CD4-positive, alpha-beta T cell treated with Interferon gamma for 1 hour (primary cell): ENCODE measurements at regions not wholly inside any gene's neighbourhood (a gene's known extent, or its start where the extent isn't known, plus 50 kb on each side); places are given as distances from the start of the nearest gene placed in this dataset.

Experiments used
- DNase-seq: peaks from one replicate; pipeline ENCODE4 v3.0.0-alpha.2; 2020

GRCh38 chr13:109586509-109587346 is 199.7 kb downstream of the IRS2 start:
- no peak for DNase-seq

DNA sequence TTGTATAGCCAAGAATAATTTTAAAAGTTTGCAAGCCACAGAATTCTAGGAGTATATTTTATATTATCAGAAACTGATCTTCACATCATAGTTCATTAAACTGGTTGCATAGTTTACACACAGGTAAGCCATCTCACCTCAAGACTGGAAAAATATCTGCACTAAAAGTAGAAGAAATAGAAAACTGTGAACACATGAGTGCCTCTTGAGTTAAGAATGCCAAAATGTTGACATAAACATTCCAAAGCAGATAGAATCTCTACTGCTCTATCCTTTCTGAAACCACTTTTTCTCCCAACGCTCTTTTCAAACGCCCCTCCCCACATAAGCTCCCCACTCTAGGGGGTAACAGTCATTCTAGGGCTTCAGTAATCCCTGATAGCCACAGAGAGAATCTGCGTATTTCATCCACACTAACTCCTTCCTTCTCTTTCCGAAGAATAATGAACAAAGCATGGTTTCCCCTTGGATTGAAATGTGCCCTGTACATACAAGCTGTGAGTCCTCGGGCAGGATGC is 201.5 kb downstream of the IRS2 start:
- no peak for DNase-seq

GRCh38 chr13:109577191-109577700 is 209.1 kb downstream of the IRS2 start:
- DNase-seq = no peak

- no peak for DNase-seq
Measured at GRCh38 chr13:109576331-109576813, 210.0 kb downstream of the IRS2 start.

- DNase-seq = no peak
Measured at GRCh38 chr13:109575821-109576220, 210.6 kb downstream of the IRS2 start.

DNA sequence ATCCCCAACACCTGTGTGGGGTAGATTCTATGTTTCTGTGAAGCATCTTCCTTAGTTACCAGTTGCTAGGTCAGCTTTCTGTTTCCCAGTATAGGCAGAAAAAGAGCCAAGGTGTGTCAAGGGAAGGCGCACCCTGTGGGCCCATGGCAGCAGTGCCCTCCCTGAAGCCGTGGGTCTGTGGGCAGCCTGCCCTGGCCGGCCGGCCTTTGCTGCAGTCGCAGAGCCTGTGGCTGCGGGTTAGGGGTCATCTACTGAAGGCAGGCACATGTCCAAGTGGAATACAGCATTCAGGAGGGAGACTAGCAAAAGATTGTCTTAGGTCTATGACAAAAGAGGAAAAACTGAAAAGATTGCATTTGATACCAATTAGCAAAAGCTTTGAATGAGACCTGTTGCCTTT is 214.0 kb downstream of the IRS2 start:
- DNase-seq = no peak

GRCh38 chr13:109569958-109570711 is 216.2 kb downstream of the IRS2 start:
- DNase-seq = peak; percentile 17

DNA sequence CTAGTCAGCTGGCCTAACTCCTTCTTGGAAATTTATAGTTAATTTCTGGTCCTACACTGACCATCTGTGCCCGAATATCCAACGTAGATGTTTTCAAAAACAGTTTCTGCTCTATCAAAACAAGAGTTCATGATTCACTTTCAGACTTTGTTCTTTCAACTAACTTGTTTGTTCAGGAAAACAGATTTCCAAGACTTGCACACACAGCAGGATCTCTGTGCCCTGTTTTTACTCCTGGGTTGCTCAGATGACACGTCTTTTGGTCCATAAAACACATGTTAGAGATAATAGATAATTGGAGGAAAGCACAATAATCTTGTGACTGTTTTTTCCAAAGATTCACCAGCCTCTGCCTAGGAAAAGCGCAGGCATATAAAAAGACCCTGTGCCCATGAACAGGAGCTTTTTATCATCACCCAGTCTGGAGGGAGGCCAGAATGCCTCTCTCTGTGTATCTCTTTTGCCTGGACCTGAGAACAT is 218.0 kb downstream of the IRS2 start:
- DNase-seq = no peak

GRCh38 chr13:109567315-109567714 is 219.1 kb downstream of the IRS2 start:
- DNase-seq = no peak

- no peak for DNase-seq
Measured at GRCh38 chr13:109565877-109566276, 220.5 kb downstream of the IRS2 start.

GRCh38 chr13:109548374-109548773 is 238.0 kb downstream of the IRS2 start:
- DNase-seq = no peak

GRCh38 chr13:109547942-109548341 is 238.4 kb downstream of the IRS2 start:
- DNase-seq = no peak

DNA sequence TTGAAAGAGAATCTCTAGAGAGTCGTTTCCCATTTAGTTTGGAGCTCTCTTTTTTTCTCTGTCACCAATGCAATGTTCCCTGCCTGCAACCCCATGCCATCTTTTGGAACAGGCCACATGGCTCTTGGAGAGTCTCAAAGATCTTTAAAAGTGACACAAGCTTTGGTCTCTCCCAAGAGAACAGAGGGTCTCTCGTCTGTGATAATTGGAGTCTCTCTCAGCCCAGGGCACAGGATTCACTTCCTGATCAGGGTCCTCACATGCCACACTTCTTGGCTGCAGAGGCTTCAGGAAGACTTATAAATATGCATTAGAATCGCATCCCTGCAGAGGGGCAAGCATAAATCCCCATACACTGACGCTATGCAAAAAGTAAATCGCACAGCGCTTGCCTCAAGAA is 240.5 kb downstream of the IRS2 start:
- no peak for DNase-seq

GRCh38 chr13:109541081-109541480 is 245.3 kb downstream of the IRS2 start:
- DNase-seq = no peak

DNA sequence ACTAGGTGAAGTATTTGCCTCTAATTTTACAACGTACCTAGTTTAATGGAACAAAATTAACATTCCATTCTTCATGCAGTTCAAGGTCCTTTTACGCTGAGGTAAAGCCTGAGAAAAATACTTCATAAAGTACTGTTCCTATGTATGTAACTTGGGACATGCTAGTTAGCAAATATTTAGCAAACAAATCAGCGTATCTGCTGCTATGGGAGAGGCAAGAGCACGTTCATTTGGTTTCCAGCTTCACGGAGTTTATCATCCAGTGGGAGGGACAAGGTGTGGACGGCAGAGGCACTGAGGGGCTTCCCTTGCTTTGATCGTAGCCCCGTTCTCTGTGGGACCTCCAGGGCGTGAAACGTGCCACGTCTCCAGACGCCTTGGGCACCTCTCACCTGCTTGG is 248.8 kb downstream of the IRS2 start:
- DNase-seq = no peak

DNA sequence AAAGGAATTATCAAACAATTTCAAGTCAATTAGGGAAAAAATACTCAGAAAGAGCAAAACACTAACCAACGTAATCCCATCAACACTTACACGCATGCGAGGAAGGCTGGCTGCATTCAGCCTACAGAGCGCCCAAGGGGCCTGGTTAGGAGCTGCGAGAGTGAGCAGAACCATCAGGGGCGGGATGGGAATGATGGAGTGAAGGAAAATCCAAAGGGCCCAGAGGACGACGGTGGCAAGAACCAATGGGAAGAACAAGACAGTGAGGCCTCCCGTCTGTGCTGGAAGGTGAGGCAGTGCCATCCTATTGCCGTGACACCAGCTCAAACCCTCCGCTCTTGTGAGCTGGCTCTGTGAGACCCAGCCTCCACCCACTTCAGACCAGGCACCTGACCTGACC is 253.0 kb downstream of the IRS2 start:
- DNase-seq = no peak

GRCh38 chr13:109529964-109530363 is 256.4 kb downstream of the IRS2 start:
- DNase-seq = no peak

DNA sequence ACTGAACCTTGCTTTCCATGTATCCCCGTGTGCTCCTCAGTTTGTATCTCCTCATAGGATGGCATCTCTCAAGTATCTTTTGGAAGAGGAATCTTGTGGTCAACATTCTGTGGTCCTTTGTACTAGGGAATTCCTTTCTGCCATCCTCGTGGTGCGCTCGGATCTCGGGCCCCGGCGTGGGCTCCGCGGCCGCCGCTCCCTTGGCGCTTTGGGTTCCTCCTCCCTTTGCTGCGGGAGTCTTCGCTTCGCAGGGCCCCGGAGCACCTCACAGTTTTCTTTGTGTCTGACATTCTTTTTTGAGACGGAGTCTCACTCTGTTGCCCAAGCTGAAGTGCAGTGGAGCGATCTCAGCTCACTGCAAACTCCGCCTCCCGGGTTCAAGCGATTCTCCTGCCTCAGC is 264.7 kb downstream of the IRS2 start:
- no peak for DNase-seq

DNA sequence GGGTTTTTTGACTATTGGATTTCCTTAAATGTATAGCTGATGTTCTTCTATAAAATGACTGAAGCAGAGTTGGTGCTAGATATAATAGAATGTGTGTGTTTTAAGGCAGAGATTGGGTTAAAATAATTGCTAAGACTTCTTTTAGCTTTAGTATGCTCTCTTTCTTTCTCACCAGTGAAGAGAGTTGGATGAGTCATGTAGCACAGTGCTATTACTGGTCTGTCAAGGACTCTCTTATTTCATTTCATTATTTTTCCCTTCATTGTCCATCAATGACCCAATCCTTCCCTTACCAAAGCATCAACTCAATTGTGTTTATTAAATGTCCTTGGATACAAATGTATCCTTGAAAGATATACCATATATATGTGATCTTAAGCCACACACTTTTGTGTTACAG is 268.9 kb downstream of the IRS2 start:
- DNase-seq = no peak

- DNase-seq = no peak
Measured at GRCh38 chr13:109516186-109516585, 270.2 kb downstream of the IRS2 start.

- DNase-seq = no peak
Measured at GRCh38 chr13:109510013-109510412, 276.4 kb downstream of the IRS2 start.

DNA sequence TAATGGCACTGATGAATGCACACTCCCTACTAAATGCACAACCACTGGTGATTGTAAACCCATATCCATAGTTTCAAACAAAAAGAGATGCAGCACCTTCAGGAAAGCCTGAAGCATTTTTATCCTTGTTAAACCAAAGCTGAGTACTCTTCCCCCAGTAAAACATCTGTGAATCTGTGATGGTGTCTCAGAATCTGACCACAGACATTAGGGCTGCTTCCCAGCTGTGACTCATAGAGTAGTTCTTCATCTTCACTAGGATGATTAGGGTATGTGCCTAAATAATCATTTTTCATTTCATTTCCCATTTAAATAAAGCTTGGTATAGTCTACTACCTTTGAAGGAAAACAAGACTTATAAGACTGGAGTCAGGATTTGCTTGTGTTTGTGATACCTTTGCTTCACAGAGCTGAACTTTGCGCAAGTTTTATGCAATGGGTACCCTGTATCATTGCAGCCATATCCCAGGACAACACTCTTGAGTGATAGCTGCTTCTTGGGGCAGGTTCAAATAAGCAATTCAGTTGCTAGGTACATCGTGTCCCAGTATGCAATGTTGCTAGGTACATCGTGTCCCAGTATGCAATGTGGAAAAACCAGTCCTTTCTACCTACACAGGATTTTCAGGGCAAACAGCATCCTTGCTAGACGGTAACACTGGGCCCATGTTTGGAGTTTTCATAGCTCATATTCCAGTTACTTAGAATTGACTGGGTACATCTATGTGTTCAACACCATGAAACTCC is 277.1 kb downstream of the IRS2 start:
- no peak for DNase-seq
